ENCODE measurements at regions not wholly inside any gene's neighbourhood (a gene's known extent, or its start where the extent isn't known, plus 50 kb on each side); places are given as distances from the start of the nearest gene placed in this dataset.

- no peak for TF ChIP-seq CTCF (IDR thresholded peaks at IDR 0.05)
- TF ChIP-seq EP300 (IDR thresholded peaks at IDR 0.05), result no peak
- TF ChIP-seq POLR2A (IDR thresholded peaks at IDR 0.05), result no peak
- no peak for TF ChIP-seq POLR2AphosphoS5 (IDR thresholded peaks at IDR 0.05)
Measured at GRCh38 chrX:130498653-130499274, 97.0 kb downstream of the RBMX2 start.
